ENCODE measurements at regions not wholly inside any gene's neighbourhood (a gene's known extent, or its start where the extent isn't known, plus 50 kb on each side); places are given as distances from the start of the nearest gene placed in this dataset.

- no peak for TF ChIP-seq CTCF (IDR thresholded peaks at IDR 0.05)
- no peaks in the 10 kb centered on the region for H4K20me1 ChIP-seq (ENCODE audit: insufficient read depth, low read length)
- no peak overlapping the region for H3K27ac ChIP-seq (ENCODE audit: low read depth in 1 of 2, low read length in 2 of 2)
- WGBS (ENCODE audit: insufficient coverage) = 84% methylated on average over 9 of the region's 13 CpGs
- Mint-ChIP-seq H3K27ac (no peak overlapping the region), H3K4me1 (no peaks in the 10 kb centered on the region), H3K4me3 (peak overlapping the region in 1 of 2 donors; percentile 12), H3K9me3 (peaks cover 0 to 4% (median 3%) of the 10 kb centered on the region in 7 donors), H3K27me3 (ENCODE audit: low read depth in 3 of 3) (peaks cover 2 to 7% (median 6%) of the 10 kb centered on the region in 3 donors), H3K36me3 (no peaks in the 10 kb centered on the region)
- no peak overlapping the region for H2AFZ ChIP-seq (ENCODE audit: insufficient read depth, low read depth, low read length, poor library complexity, severe bottlenecking)
- no peak overlapping the region for H3K4me3 ChIP-seq (replicated peaks in 1 of 3; ENCODE audit: low read depth in 2 of 3, low read length in 3 of 3)
- no peak overlapping the region for H3K9ac ChIP-seq (ENCODE audit: insufficient read depth, low read length, poor library complexity, severe bottlenecking)
- no peaks in the 10 kb centered on the region for H3K4me1 ChIP-seq (ENCODE audit: control insufficient read depth in 1 of 2, insufficient read depth in 2 of 2, low read length in 2 of 2)
- no peaks in the 10 kb centered on the region for H3K36me3 ChIP-seq (replicated peaks in 1 of 2; ENCODE audit: control insufficient read depth in 1 of 2, insufficient read depth in 2 of 2, low read length in 2 of 2)
- intact Hi-C loops (cut with micrococcal nuclease) = no loop called here
- H3K79me2 ChIP-seq (ENCODE audit: insufficient read depth, low read length) = no peaks in the 10 kb centered on the region
- peaks cover 0 to 4% of the 10 kb centered on the region in 2 donors for H3K9me3 ChIP-seq (replicated peaks in 1 of 2; ENCODE audit: control insufficient read depth in 1 of 2, insufficient read depth in 1 of 2, low read length in 2 of 2)
- H3K4me2 ChIP-seq (replicated peaks; ENCODE audit: extremely low read depth, low read length, poor library complexity, severe bottlenecking) = no peak overlapping the region
- H3K27me3 ChIP-seq (ENCODE audit: control insufficient read depth in 2 of 2, insufficient read depth in 2 of 2, low read length in 2 of 2) = no peaks in the 10 kb centered on the region
- DNase-seq = no peak
These were observed 295.9 kb upstream of the HDAC4 start for GRCh38 chr2:239696559-239697207.

GRCh38 chr2:239695728-239696240 is 295.0 kb upstream of the HDAC4 start:
- Mint-ChIP-seq H3K27me3 (ENCODE audit: low read depth in 3 of 3) (peaks cover 2 to 10% (median 6%) of the 10 kb centered on the region in 3 donors), H3K4me1 (no peaks in the 10 kb centered on the region), H3K27ac (no peak overlapping the region), H3K9me3 (peaks cover 0 to 4% (median 1%) of the 10 kb centered on the region in 7 donors), H3K36me3 (no peaks in the 10 kb centered on the region), H3K4me3 (no peak overlapping the region)
- no peak overlapping the region for H3K27ac ChIP-seq (ENCODE audit: low read depth in 1 of 2, low read length in 2 of 2)
- no peaks in the 10 kb centered on the region for H3K79me2 ChIP-seq (ENCODE audit: insufficient read depth, low read length)
- H3K27me3 ChIP-seq (ENCODE audit: control insufficient read depth in 2 of 2, insufficient read depth in 2 of 2, low read length in 2 of 2) = no peaks in the 10 kb centered on the region
- no peak overlapping the region for H3K9ac ChIP-seq (ENCODE audit: insufficient read depth, low read length, poor library complexity, severe bottlenecking)
- intact Hi-C loops (cut with micrococcal nuclease) = no loop called here
- H3K4me1 ChIP-seq (ENCODE audit: control insufficient read depth in 1 of 2, insufficient read depth in 2 of 2, low read length in 2 of 2) = no peaks in the 10 kb centered on the region
- 79% methylated on average over 5 of the region's 14 CpGs for WGBS (ENCODE audit: insufficient coverage)
- H4K20me1 ChIP-seq (ENCODE audit: insufficient read depth, low read length) = no peaks in the 10 kb centered on the region
- no peak for DNase-seq
- H3K9me3 ChIP-seq (replicated peaks in 1 of 2; ENCODE audit: control insufficient read depth in 1 of 2, insufficient read depth in 1 of 2, low read length in 2 of 2) = peaks cover 0 to 4% of the 10 kb centered on the region in 2 donors
- no peaks in the 10 kb centered on the region for H3K36me3 ChIP-seq (replicated peaks in 1 of 2; ENCODE audit: control insufficient read depth in 1 of 2, insufficient read depth in 2 of 2, low read length in 2 of 2)
- no peak overlapping the region for H3K4me3 ChIP-seq (replicated peaks in 1 of 3; ENCODE audit: low read depth in 2 of 3, low read length in 3 of 3)
- H3K4me2 ChIP-seq (replicated peaks; ENCODE audit: extremely low read depth, low read length, poor library complexity, severe bottlenecking) = no peak overlapping the region
- no peak overlapping the region for H2AFZ ChIP-seq (ENCODE audit: insufficient read depth, low read depth, low read length, poor library complexity, severe bottlenecking)
- TF ChIP-seq CTCF (IDR thresholded peaks at IDR 0.05) = no peak
